K562 (cell line): ENCODE measurements at regions not wholly inside any gene's neighbourhood (a gene's known extent, or its start where the extent isn't known, plus 50 kb on each side); places are given as distances from the start of the nearest gene placed in this dataset.

Source experiments
- ATAC-seq: fragments of 200-7000 bp; cut with Tn5 transposase; 3 replicates; pipeline ENCODE4 v1.9.1; 2020; ENCODE audit warnings: moderate library complexity
- BruUV-seq: library from RNA; stranded (reverse); fragments of 400-500 nt; replicated peaks from 2 replicates; lab custom pipeline; 2021; lab: Mats Ljungman, UMichigan
- CTCF ChIA-PET: fragments of 300-600 bp; formaldehyde crosslinking; extraction: SDS; loops from one replicate; lab custom pipeline; 2021; ENCODE audit warnings: low intra/inter-chr PET ratio; lab: Yijun Ruan, JAX
- POLR2A ChIA-PET: fragments of 300-600, 350-650 bp; sonication (Branson Sonifier 250); formaldehyde crosslinking; extraction: SDS; loops from one replicate; lab custom pipeline; 2021; ENCODE audit warnings: antibody characterized with exemption, inconsistent platforms; lab: Yijun Ruan, JAX
- DNase-seq, 4 experiments: peaks; one replicate each; pipeline versions ENCODE4 v3.0.0 to v3.0.0-alpha.2; 2011 to 2018; ENCODE audit warnings: low spot score in 3 of 4, mixed read lengths in 3 of 4; ENCODE audit errors: extremely low read depth in 1 of 4
- FAIRE-seq: peaks from 2 replicates; lab custom pipeline; 2011; peaks lifted over from hg19 to GRCh38; lab: Jason Lieb, UNC
- H2AFZ ChIP-seq: 2 replicates; pipeline ENCODE4 v1.6.0; 2011; ENCODE audit warnings: low read depth, low read length, control low read depth, inconsistent platforms
- H3K27ac ChIP-seq: fragments of 200-600 bp; 3 replicates; pipeline ENCODE4 v1.8.0; 2011; ENCODE audit warnings: low read depth, mild to moderate bottlenecking, control low read depth, inconsistent platforms, low read length, moderate library complexity, mixed read lengths; ENCODE audit errors: extremely low read depth
- H3K27me3 ChIP-seq, 2 experiments: fragments of 300-600 bp in 1 of 2; 2 replicates in 1 of 2; 3 replicates in 1 of 2; pipeline versions ENCODE4 v1.6.0 to v1.8.0; 2011; ENCODE audit warnings: inconsistent platforms in 2 of 2, low read length in 2 of 2, mild to moderate bottlenecking in 1 of 2, mixed read lengths in 1 of 2, moderate library complexity in 1 of 2; ENCODE audit not compliant: control insufficient read depth in 2 of 2, insufficient read depth in 2 of 2
- H3K36me3 ChIP-seq: fragments of 300-600 bp; 3 replicates; pipeline ENCODE4 v1.8.0; 2011; ENCODE audit warnings: mild to moderate bottlenecking, low read length, inconsistent platforms; ENCODE audit not compliant: control insufficient read depth, insufficient read depth
- H3K4me1 ChIP-seq, 2 experiments: fragments of 200-600 bp in 1 of 2; replicated peaks in 1 of 2; 2 replicates in 1 of 2; 3 replicates in 1 of 2; pipeline versions ENCODE4 v1.5.1 to v1.8.0; 2011; ENCODE audit warnings: inconsistent platforms in 2 of 2, low read length in 2 of 2, mild to moderate bottlenecking in 1 of 2, mixed read lengths in 1 of 2, moderate library complexity in 1 of 2; ENCODE audit not compliant: control insufficient read depth in 2 of 2, insufficient read depth in 2 of 2
- H3K4me2 ChIP-seq: 2 replicates; pipeline ENCODE4 v1.6.1; 2011; ENCODE audit warnings: low read length, control low read depth, inconsistent platforms, mixed read lengths; ENCODE audit not compliant: insufficient read depth
- H3K4me3 ChIP-seq: fragments of 200-600 bp; sonication (generic), shearing (Covaris generic); 2 replicates; pipeline ENCODE4 v1.5.1; 2016; ENCODE audit warnings: control low read depth, inconsistent platforms
- H3K79me2 ChIP-seq: fragments of 200-600 bp; 3 replicates; pipeline ENCODE4 v1.8.0; 2011; ENCODE audit warnings: low read length, inconsistent platforms; ENCODE audit not compliant: control insufficient read depth, insufficient read depth
- H3K9ac ChIP-seq, 2 experiments: 2 replicates each; pipeline versions ENCODE4 v1.6.0 to v1.6.1; 2011; ENCODE audit warnings: low read depth in 2 of 2, low read length in 2 of 2, control low read depth in 1 of 2, inconsistent platforms in 1 of 2, mild to moderate bottlenecking in 1 of 2, mixed read lengths in 1 of 2; ENCODE audit not compliant: insufficient read depth in 1 of 2
- H3K9me1 ChIP-seq: one replicate; pipeline ENCODE4 v1.6.0; 2011; ENCODE audit warnings: inconsistent platforms, mild to moderate bottlenecking, low read length, moderate library complexity; ENCODE audit not compliant: control insufficient read depth, insufficient read depth
- H3K9me3 ChIP-seq: replicated peaks from 2 replicates; pipeline ENCODE4 v1.5.1; 2011; ENCODE audit warnings: low read depth, low read length, inconsistent platforms; ENCODE audit not compliant: control insufficient read depth, insufficient read depth
- H4K20me1 ChIP-seq: replicated peaks from 2 replicates; pipeline ENCODE4 v1.6.1; 2011; ENCODE audit warnings: low read length, inconsistent platforms, mixed read lengths; ENCODE audit not compliant: control insufficient read depth, insufficient read depth
- CBX1 ChIP-seq: sonication (generic); IDR thresholded peaks from 2 replicates; pipeline ENCODE4 v1.6.1; 2016; ENCODE audit warnings: antibody characterized with exemption, low read depth, mild to moderate bottlenecking
- DIDO1 ChIP-seq: fragments of 450-650 bp; IDR thresholded peaks from 2 replicates; pipeline ENCODE4 v1.6.1; 2016; ENCODE audit warnings: low read depth, missing biosample characterization, missing genetic modification characterization
- KDM5B ChIP-seq: fragments of 200-600 bp; sonication (generic); IDR thresholded peaks from 2 replicates; pipeline ENCODE4 v1.6.1; 2012; ENCODE audit warnings: low read depth, mild to moderate bottlenecking, moderate library complexity, low read length, control low read depth, inconsistent platforms; ENCODE audit not compliant: insufficient replicate concordance
- MTA3 ChIP-seq: fragments of 450-650 bp; formaldehyde crosslinking; IDR thresholded peaks from 2 replicates; pipeline ENCODE4 v1.6.1; 2017; ENCODE audit warnings: mild to moderate bottlenecking, borderline replicate concordance
- NCOR1 ChIP-seq: fragments of 450-650 bp; IDR thresholded peaks from 2 replicates; pipeline ENCODE4 v1.6.1; 2016; ENCODE audit warnings: mild to moderate bottlenecking, moderate library complexity
- NR4A1 ChIP-seq, 2 experiments: fragments of 250-450 bp in 1 of 2; fragments of 450-650 bp in 1 of 2; sonication (Bioruptor Pico) in 1 of 2; IDR thresholded peaks; 2 replicates each; pipeline versions ENCODE4 v1.4.0 to v1.6.1; 2016 to 2020; ENCODE audit warnings: mild to moderate bottlenecking in 2 of 2, missing compliant biosample characterization in 1 of 2, missing genetic modification characterization in 1 of 2, moderate library complexity in 1 of 2
- SMAD4 ChIP-seq: fragments of 250-450 bp; sonication (Bioruptor Pico); conservative IDR thresholded peaks from 2 replicates; pipeline ENCODE4 v1.8.0; 2021; ENCODE audit warnings: inconsistent platforms, mild to moderate bottlenecking, moderate library complexity
- SMARCC2 ChIP-seq: fragments of 450-650 bp; IDR thresholded peaks from 2 replicates; pipeline ENCODE4 v1.6.1; 2017; ENCODE audit warnings: antibody characterized with exemption, moderate library complexity, mild to moderate bottlenecking, low read depth
- TAF15 ChIP-seq: fragments of 200-400 bp; formaldehyde crosslinking; IDR thresholded peaks from 2 replicates; pipeline ENCODE4 v1.6.1; 2017; ENCODE audit warnings: mild to moderate bottlenecking, low read depth, low read length, moderate library complexity
- TGIF2 ChIP-seq: sonication (generic); formaldehyde crosslinking; IDR thresholded peaks from 2 replicates; pipeline ENCODE4 v1.8.1; 2022; ENCODE audit warnings: mild to moderate bottlenecking, missing genetic modification reagents, moderate library complexity
- ZKSCAN1 ChIP-seq: fragments of 150-350 bp; IDR thresholded peaks from 2 replicates; pipeline ENCODE4 v1.6.1; 2016; ENCODE audit warnings: low read depth, low read length
- ZNF174 ChIP-seq: fragments of 250-450 bp; sonication (Bioruptor Pico); IDR thresholded peaks from 2 replicates; pipeline ENCODE4 v1.4.0; 2020; ENCODE audit warnings: mild to moderate bottlenecking
- ZNF3 ChIP-seq: fragments of 250-450 bp; sonication (Bioruptor Pico); IDR thresholded peaks from 2 replicates; pipeline ENCODE4 v1.5.0; 2021; ENCODE audit warnings: mild to moderate bottlenecking, moderate library complexity
- ZNF311 ChIP-seq: fragments of 250-450 bp; sonication (Bioruptor Pico); IDR thresholded peaks from 2 replicates; pipeline ENCODE4 v1.4.0; 2020; ENCODE audit warnings: mild to moderate bottlenecking, moderate library complexity
- ZNF384 ChIP-seq: IDR thresholded peaks from 2 replicates; pipeline ENCODE4 v1.6.1; 2012; ENCODE audit warnings: low read depth, low read length, improper control_type of control experiment
- ZNF830 ChIP-seq: fragments of 250-450 bp; sonication (Bioruptor Pico); IDR thresholded peaks from 2 replicates; pipeline ENCODE4 v1.5.0; 2021; ENCODE audit warnings: mild to moderate bottlenecking
- WGBS: fragments of 100-300 bp; shearing (Covaris generic); methylation state at CpG from one replicate; pipeline ENCODE4 v1.1.6; 2016; ENCODE audit warnings: low coverage, mixed read lengths; ENCODE audit not compliant: insufficient coverage; ENCODE audit errors: missing lambda C conversion rate; 5-methylcytosine and 5-hydroxymethylcytosine counted together
- in situ Hi-C: fragments of 300-500 bp; cut with MboI; formaldehyde crosslinking; loops from 4 replicates; pipeline ENCODE4 v1.15.0; 2018; ENCODE audit warnings: inconsistent platforms, mixed read lengths
- intact Hi-C: fragments of 100-400 bp; cut with micrococcal nuclease; formaldehyde crosslinking; loops from 2 replicates; pipeline ENCODE4 v1.14.2; 2022
- TF ChIP-seq, protein P1 (sequence below): fragments of 450-650 bp; formaldehyde crosslinking; IDR thresholded peaks from 2 replicates; pipeline ENCODE4 v1.4.0; 2022; ENCODE audit warnings: mild to moderate bottlenecking, moderate library complexity
- TF ChIP-seq, protein P2 (sequence below): fragments of 250-450 bp; sonication (Bioruptor Pico); IDR thresholded peaks from 2 replicates; pipeline ENCODE4 v1.5.0; 2021
- TF ChIP-seq, protein P3 (sequence below): fragments of 250-450 bp; sonication (Bioruptor Pico); IDR thresholded peaks from 2 replicates; pipeline ENCODE4 v1.8.0; 2021; ENCODE audit warnings: mild to moderate bottlenecking, moderate library complexity

DNA sequence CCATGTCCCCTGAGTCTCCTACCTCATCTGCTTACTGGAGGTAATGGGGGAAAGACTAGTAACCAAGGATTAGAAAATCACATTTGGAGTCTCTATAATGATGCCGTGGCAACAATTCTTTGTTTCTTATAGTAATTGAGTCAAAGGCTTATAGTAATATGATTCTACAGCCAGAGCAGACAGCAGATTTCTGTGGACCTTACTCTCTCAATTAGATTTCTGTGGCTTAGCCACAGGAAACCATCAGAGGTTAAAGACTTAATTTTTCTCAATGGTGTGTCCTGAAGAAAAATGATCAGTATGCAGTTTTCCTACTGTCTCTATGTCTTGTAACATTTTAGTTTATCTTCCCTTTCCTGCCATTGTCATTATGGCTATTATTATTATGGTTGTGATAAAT lies 59.3 kb upstream of the CD180 start (continued):
- no peak for TF ChIP-seq TGIF2
- no peak for TF ChIP-seq ZNF174 (CRISPR knock-in tag)
- TF ChIP-seq, protein P1, sequence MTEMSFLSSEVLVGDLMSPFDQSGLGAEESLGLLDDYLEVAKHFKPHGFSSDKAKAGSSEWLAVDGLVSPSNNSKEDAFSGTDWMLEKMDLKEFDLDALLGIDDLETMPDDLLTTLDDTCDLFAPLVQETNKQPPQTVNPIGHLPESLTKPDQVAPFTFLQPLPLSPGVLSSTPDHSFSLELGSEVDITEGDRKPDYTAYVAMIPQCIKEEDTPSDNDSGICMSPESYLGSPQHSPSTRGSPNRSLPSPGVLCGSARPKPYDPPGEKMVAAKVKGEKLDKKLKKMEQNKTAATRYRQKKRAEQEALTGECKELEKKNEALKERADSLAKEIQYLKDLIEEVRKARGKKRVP (CRISPR knock-in tag): no peak
- TF ChIP-seq CBX1: no peak
- TF ChIP-seq, protein P2, sequence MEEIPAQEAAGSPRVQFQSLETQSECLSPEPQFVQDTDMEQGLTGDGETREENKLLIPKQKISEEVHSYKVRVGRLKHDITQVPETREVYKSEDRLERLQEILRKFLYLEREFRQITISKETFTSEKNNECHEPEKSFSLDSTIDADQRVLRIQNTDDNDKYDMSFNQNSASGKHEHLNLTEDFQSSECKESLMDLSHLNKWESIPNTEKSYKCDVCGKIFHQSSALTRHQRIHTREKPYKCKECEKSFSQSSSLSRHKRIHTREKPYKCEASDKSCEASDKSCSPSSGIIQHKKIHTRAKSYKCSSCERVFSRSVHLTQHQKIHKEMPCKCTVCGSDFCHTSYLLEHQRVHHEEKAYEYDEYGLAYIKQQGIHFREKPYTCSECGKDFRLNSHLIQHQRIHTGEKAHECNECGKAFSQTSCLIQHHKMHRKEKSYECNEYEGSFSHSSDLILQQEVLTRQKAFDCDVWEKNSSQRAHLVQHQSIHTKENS (CRISPR knock-in tag): no peak
- TF ChIP-seq NCOR1: no peak
- no peak for TF ChIP-seq ZNF830

DNA sequence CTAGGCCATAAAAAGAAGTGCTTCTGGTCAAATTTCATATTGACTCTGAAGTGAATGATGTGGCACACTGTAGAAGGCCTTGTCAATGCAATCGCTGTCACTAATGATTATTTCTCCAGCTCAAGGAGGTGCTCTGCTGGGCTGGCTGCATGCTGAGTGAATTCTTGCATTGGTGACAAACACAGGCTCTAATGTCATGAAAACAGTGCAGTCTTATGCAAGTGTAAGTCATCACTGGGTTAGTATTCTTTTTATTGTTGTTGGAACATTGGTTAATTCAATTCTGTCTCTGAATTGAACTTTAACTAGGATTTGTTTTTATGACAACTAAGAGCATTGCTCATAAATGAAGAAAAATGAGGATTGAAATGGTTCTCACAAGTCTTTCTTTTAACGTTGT lies 57.3 kb upstream of the CD180 start:
- no TSS peak for BruUV-seq
- ATAC-seq (no peak), DNase-seq (no peak), FAIRE-seq (no peak)
- Histone ChIP-seq H3K27me3 (peaks cover 0 to 4% of the 10 kb centered on the region in 2 experiments; a peak in 1 of 5 replicates), H3K9me1 (no peaks in the 10 kb centered on the region), H3K4me2 (no peak overlapping the region), H3K36me3 (no peaks in the 10 kb centered on the region), H4K20me1 (no peaks in the 10 kb centered on the region), H2AFZ (no peak overlapping the region), H3K9ac (no peak overlapping the region), H3K79me2 (no peaks in the 10 kb centered on the region), H3K4me3 (no peak overlapping the region), H3K9me3 (no peaks in the 10 kb centered on the region), H3K27ac (no peak overlapping the region), H3K4me1 (no peaks in the 10 kb centered on the region)
- in situ Hi-C loops (no loop called here), intact Hi-C loops (no loop called here)
- ChIA-PET POLR2A (no interaction called here), CTCF (no interaction called here)
- WGBS: 0% methylated on average over 2 of the region's 2 CpGs
- no peak for TF ChIP-seq DIDO1 (tag)
- TF ChIP-seq ZKSCAN1: no peak
- no peak for TF ChIP-seq MTA3
- TF ChIP-seq KDM5B: no peak
- TF ChIP-seq, protein P3, sequence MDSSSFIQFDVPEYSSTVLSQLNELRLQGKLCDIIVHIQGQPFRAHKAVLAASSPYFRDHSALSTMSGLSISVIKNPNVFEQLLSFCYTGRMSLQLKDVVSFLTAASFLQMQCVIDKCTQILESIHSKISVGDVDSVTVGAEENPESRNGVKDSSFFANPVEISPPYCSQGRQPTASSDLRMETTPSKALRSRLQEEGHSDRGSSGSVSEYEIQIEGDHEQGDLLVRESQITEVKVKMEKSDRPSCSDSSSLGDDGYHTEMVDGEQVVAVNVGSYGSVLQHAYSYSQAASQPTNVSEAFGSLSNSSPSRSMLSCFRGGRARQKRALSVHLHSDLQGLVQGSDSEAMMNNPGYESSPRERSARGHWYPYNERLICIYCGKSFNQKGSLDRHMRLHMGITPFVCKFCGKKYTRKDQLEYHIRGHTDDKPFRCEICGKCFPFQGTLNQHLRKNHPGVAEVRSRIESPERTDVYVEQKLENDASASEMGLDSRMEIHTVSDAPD (CRISPR knock-in tag): no peak
- no peak for TF ChIP-seq NR4A1 (CRISPR knock-in tag; IDR thresholded peaks at IDR 0.05)
- TF ChIP-seq NR4A1 (tag; IDR thresholded peaks at IDR 0.05): no peak
- no peak for TF ChIP-seq TAF15
- no peak for TF ChIP-seq ZNF311 (CRISPR knock-in tag)
- TF ChIP-seq ZNF384: no peak
- no peak for TF ChIP-seq SMARCC2
- TF ChIP-seq ZNF3 (CRISPR knock-in tag): no peak
- no peak for TF ChIP-seq SMAD4 (CRISPR knock-in tag)
